HG03066 (cell line): ENCODE measurements at regions not wholly inside any gene's neighbourhood (a gene's known extent, or its start where the extent isn't known, plus 50 kb on each side); places are given as distances from the start of the nearest gene placed in this dataset.

Experiments
- ATAC-seq: cut with Tn5 transposase; IDR thresholded peaks from one replicate; pipeline ENCODE4 v1.9.1; 2021; ENCODE audit warnings: low read depth; ENCODE audit not compliant: unreplicated experiment

GRCh38 chr16:51576498-51577195 lies 425.6 kb upstream of the SALL1 start:
- no peak for ATAC-seq

- ATAC-seq: no peak
These were observed 422.1 kb upstream of the SALL1 start for GRCh38 chr16:51573191-51573590.

GRCh38 chr16:51569203-51569931 lies 418.3 kb upstream of the SALL1 start:
- ATAC-seq: no peak

DNA sequence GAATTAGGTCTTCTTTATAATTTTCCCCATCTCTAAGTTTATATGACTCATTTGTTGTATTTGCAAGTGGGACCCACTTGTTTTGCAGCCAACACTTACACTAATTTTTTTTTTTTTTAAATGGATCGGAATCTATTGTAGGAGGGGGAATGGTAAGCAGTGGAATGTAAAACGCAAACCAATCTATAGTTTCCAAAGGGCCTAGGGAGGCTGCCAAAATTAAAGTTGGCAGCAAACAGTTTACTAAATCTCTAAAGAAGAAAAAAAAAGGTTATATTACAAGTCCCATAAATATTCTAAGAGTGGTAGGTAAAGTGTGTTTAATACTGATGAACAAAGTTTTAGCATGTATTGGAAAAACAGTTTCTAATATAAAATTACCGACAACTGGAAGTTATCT lies 416.8 kb upstream of the SALL1 start:
- no peak for ATAC-seq

DNA sequence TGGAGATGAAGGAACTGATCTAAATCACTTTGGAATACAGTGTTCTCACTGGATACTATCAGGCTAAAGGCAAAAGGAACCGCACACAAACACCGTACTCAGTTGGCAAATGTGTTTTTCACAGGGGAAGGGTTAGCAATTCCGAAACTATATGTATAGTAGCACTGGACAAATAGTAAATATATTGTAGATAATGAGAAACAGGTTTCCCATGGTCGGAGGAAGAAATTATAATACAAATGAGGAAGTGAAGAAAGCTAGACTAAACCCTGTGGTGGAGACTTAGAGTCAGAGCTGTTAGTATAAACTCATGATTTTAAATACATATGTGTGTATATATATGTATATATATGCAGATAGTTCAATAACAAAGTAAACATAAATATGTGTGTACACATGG lies 414.1 kb upstream of the SALL1 start:
- ATAC-seq: no peak

GRCh38 chr16:51562891-51563290 lies 411.8 kb upstream of the SALL1 start:
- ATAC-seq: no peak

- ATAC-seq: no peak
These were observed 408.8 kb upstream of the SALL1 start for GRCh38 chr16:51559901-51560300.

DNA sequence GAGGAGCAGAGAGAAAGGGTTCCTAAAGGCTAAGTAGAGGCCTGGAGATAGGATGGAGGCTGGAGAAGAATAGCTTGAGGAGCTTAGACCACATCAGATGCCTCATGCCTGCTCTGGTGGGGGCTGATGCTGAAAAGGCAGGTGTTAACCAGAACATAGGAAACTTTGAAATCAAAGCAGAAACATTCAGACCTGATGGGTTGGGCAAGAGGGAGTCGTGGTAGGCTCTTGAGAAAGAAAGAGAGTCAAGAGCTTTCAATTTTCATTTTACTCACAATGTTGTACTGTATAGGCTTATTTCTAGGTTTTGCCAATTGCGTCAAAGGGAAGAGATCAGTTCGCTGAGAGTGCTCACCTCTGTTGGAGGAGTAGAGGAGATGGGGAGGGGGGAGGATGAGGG lies 406.6 kb upstream of the SALL1 start:
- no peak for ATAC-seq

- ATAC-seq: no peak
These were observed 405.7 kb upstream of the SALL1 start for GRCh38 chr16:51556694-51557340.

GRCh38 chr16:51553910-51554309 lies 402.8 kb upstream of the SALL1 start:
- no peak for ATAC-seq

DNA sequence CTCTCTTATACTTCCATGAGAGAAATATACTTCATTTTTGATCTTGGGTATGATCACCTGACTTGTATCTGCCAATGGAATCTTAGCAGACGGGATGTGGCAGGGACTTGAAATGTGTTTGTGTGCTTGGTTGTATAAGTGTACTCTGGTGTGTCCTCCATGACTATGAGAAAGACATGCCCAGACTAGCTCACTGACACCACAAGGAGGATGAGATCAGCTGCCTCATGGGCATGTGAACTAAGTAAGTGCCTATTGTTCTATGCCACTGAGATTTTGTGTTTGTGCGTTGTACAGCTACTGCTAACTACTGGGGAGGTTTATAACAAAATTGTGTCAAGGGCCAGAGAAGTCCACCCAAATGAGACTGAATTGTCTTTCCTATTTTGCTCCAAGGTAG lies 402.2 kb upstream of the SALL1 start:
- ATAC-seq: no peak

- ATAC-seq: no peak
These were observed 399.8 kb upstream of the SALL1 start for GRCh38 chr16:51550800-51551347.

DNA sequence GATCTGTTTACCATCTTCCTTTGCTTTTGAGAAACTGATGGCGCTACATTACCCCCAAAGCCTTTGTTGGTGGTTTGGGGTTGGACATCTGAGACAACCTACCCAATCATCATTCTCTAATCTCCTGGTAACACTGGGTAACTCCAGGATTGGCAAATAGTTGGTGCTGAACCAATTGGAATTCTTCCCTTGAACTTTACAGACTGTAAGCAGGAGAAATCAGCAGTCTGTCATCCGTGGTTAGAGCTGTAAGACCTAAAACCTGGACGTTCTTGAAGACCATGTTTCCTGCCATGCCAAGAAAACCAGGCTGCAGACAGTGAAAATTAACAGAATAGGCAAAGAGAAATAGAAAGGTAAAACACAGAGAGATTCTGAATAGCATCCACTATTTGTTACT lies 398.8 kb upstream of the SALL1 start:
- no peak for ATAC-seq

DNA sequence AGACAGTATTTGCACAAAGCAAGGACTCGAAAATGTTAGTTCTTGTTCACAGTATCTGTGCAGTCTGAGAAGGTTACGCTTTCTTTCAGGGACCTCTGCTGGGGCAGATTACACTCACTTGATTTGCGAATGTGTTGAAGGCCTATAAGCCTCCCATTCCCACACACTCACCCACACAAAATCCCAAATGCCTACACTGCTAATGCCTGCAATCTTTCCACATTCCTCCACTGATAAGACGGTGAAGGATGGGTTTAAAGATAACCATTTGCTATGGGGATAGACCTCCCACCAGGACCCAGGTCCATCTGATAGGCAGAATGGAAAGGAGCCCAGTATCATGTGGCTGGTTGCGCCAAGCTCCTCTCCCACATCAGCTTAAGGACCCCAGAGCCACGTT lies 394.9 kb upstream of the SALL1 start:
- ATAC-seq: no peak

GRCh38 chr16:51544851-51545467 lies 393.9 kb upstream of the SALL1 start:
- ATAC-seq: no peak

DNA sequence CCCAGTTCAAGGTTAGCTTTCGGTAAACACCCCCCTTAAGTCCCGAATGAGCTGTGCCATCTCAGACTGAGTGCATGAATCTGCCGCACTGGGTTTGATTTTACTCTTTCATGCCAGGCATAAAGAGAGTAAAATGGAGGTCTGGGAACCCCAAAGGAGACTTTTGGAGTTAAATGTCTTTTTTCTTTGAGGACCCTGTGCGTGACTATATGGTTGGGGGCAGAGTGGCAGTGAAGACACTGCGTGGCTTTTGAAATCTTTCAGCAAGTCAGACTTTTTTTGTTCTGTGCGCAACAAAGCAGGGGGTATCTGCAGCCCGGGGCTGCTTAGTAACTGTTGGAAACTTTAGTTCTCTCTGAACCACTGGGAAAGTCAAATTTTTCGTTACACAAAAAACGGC lies 392.9 kb upstream of the SALL1 start:
- ATAC-seq: no peak

DNA sequence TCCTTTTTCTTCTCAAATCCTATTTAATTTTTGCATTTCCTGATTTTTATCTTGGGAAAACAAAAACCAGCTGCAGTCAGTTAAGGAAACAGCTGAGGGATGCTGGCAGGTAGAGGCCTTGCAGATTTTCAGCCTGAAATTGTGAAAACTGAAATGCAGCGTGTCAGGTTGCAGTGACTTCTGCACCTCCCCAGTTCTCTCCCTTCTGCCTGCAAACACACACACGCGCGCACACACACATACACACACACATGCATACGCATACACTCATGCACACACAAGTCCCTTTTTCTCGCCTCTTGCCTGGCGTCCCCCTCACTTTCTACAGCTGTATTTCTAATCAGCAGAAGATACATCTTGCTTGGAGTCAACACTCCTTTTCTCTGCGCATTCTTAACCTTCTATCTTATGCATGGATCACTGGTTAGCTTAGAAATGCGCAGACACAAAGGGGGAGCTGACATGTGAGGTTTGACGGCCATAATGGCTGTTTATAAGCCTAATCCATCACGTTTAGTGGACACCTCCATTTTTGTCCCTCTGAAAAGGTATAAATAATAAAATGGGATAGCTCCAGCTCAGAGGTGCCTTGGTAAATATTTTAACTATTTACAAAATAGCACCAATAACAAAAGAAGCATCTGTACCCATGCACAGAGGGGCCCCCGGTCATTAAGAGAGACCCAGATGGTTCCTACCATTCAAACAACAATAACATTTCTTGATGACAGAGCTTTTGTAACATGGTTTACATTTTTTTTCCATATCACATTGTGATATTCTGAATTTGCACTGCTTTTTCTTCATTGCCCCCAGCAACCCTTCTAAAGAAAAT lies 392.1 kb upstream of the SALL1 start:
- no peak for ATAC-seq

- ATAC-seq: no peak
These were observed 389.2 kb upstream of the SALL1 start for GRCh38 chr16:51540259-51540658.

DNA sequence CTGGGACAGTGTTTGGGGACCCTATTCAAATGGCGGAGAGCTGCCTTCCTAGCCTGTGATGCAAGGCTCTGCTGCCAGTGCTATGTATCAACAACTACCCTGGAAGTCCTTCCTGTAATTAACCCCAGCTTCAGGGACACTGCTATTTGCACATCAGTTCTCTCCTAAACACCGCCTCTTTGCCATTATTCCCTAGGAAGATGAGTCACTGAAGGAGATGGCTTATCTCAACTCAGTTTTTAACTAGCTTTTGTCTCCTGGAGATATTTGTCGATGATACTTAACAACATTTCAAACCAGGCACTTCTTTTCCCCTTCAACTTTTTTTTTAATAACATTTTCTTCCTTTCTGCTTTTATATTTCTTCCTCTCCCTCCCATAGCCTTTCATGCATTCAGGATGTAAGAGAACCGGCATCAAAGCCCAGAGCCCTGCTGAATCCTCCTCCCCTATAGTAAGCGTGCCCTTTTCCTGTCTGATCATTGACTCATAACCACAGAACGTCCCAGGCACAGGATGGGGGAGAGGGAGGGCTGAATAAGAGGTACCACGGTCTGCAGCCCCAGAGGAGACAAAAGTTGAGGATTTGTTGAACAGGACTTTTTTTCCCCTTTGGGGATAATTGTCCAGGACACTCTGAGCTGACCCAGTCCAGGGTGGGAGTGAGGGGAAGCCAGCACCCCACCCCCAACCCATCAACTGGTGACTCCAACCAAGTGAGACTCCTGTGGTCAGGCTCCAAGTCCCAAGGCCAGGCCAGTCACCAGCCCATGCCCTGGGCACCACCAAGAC lies 387.8 kb upstream of the SALL1 start:
- ATAC-seq: no peak
